ENCODE measurements at regions not wholly inside any gene's neighbourhood (a gene's known extent, or its start where the extent isn't known, plus 50 kb on each side); places are given as distances from the start of the nearest gene placed in this dataset.

- H3K36me3 Mint-ChIP-seq (ENCODE audit: low read depth, unreplicated experiment), result no peaks in the 10 kb centered on the region
- no peak overlapping the region for H3K4me3 Mint-ChIP-seq (ENCODE audit: unreplicated experiment)
- DNase-seq (ENCODE audit: low read depth), result peak; percentile 48
- H3K9me3 Mint-ChIP-seq (ENCODE audit: unreplicated experiment), result no peaks in the 10 kb centered on the region
- Histone ChIP-seq H3K36me3 (ENCODE audit: insufficient read depth, low read length) (no peaks in the 10 kb centered on the region), H2AFZ (ENCODE audit: low read depth, low read length) (no peak overlapping the region), H3K27me3 (ENCODE audit: insufficient read depth, low read length) (no peaks in the 10 kb centered on the region), H3K4me1 (ENCODE audit: insufficient read depth, low read length) (no peaks in the 10 kb centered on the region), H3K9ac (ENCODE audit: low read length) (no peak overlapping the region), H3K27ac (ENCODE audit: low read depth, low read length) (no peak overlapping the region), H3K79me2 (ENCODE audit: insufficient read depth, low read length) (no peaks in the 10 kb centered on the region), H4K20me1 (ENCODE audit: insufficient read depth, low read length) (no peaks in the 10 kb centered on the region), H3K4me3 (ENCODE audit: insufficient read depth, low read depth, low read length) (no peak overlapping the region), H3K9me3 (ENCODE audit: insufficient read depth, low read depth, low read length) (no peaks in the 10 kb centered on the region), H3K4me2 (ENCODE audit: low read length) (no peak overlapping the region)
- TF ChIP-seq CTCF (IDR thresholded peaks at IDR 0.05; ENCODE audit: insufficient read depth, low read depth, low read length) (no peak), EZH2 (IDR thresholded peaks at IDR 0.05; ENCODE audit: insufficient read depth, low read length) (no peak)
- FAIRE-seq, result no peak
- H3K4me1 Mint-ChIP-seq (ENCODE audit: low read depth, unreplicated experiment), result no peaks in the 10 kb centered on the region
- H3K27ac Mint-ChIP-seq (ENCODE audit: unreplicated experiment), result no peak overlapping the region
- H3K27me3 Mint-ChIP-seq (ENCODE audit: low read depth, unreplicated experiment), result no peaks in the 10 kb centered on the region
These were observed 624.4 kb upstream of the ARGLU1 start for GRCh38 chr13:107192289-107192688.

GRCh38 chr13:107190065-107190464 is 622.1 kb upstream of the ARGLU1 start:
- H3K79me2 ChIP-seq (ENCODE audit: insufficient read depth, low read length), result no peaks in the 10 kb centered on the region
- no peak overlapping the region for H3K4me3 ChIP-seq (ENCODE audit: insufficient read depth, low read depth, low read length)
- Mint-ChIP-seq H3K9me3 (ENCODE audit: unreplicated experiment) (no peaks in the 10 kb centered on the region), H3K4me3 (ENCODE audit: unreplicated experiment) (no peak overlapping the region), H3K27ac (ENCODE audit: unreplicated experiment) (no peak overlapping the region), H3K27me3 (ENCODE audit: low read depth, unreplicated experiment) (no peaks in the 10 kb centered on the region), H3K36me3 (ENCODE audit: low read depth, unreplicated experiment) (peaks cover 2% of the 10 kb centered on the region), H3K4me1 (ENCODE audit: low read depth, unreplicated experiment) (peaks cover 9% of the 10 kb centered on the region)
- TF ChIP-seq EZH2 (IDR thresholded peaks at IDR 0.05; ENCODE audit: insufficient read depth, low read length), result no peak
- TF ChIP-seq CTCF (IDR thresholded peaks at IDR 0.05; ENCODE audit: insufficient read depth, low read depth, low read length), result no peak
- no peak for DNase-seq (ENCODE audit: low read depth)
- no peaks in the 10 kb centered on the region for H3K27me3 ChIP-seq (ENCODE audit: insufficient read depth, low read length)
- H3K9me3 ChIP-seq (ENCODE audit: insufficient read depth, low read depth, low read length), result no peaks in the 10 kb centered on the region
- H3K9ac ChIP-seq (ENCODE audit: low read length), result no peak overlapping the region
- no peak overlapping the region for H3K4me2 ChIP-seq (ENCODE audit: low read length)
- no peak overlapping the region for H3K27ac ChIP-seq (ENCODE audit: low read depth, low read length)
- no peak overlapping the region for H2AFZ ChIP-seq (ENCODE audit: low read depth, low read length)
- H3K4me1 ChIP-seq (ENCODE audit: insufficient read depth, low read length), result no peaks in the 10 kb centered on the region
- FAIRE-seq, result no peak
- no peaks in the 10 kb centered on the region for H3K36me3 ChIP-seq (ENCODE audit: insufficient read depth, low read length)
- H4K20me1 ChIP-seq (ENCODE audit: insufficient read depth, low read length), result no peaks in the 10 kb centered on the region

GRCh38 chr13:107185889-107186288 is 618.0 kb upstream of the ARGLU1 start:
- peaks cover 2% of the 10 kb centered on the region for H3K36me3 Mint-ChIP-seq (ENCODE audit: low read depth, unreplicated experiment)
- Histone ChIP-seq H3K4me3 (ENCODE audit: insufficient read depth, low read depth, low read length) (no peak overlapping the region), H2AFZ (ENCODE audit: low read depth, low read length) (peak overlapping the region; percentile 3), H3K4me2 (ENCODE audit: low read length) (peak overlapping the region; percentile 25), H3K9ac (ENCODE audit: low read length) (no peak overlapping the region), H3K4me1 (ENCODE audit: insufficient read depth, low read length) (no peaks in the 10 kb centered on the region), H3K27ac (ENCODE audit: low read depth, low read length) (no peak overlapping the region), H3K9me3 (ENCODE audit: insufficient read depth, low read depth, low read length) (no peaks in the 10 kb centered on the region), H3K27me3 (ENCODE audit: insufficient read depth, low read length) (no peaks in the 10 kb centered on the region), H3K79me2 (ENCODE audit: insufficient read depth, low read length) (no peaks in the 10 kb centered on the region), H4K20me1 (ENCODE audit: insufficient read depth, low read length) (no peaks in the 10 kb centered on the region), H3K36me3 (ENCODE audit: insufficient read depth, low read length) (no peaks in the 10 kb centered on the region)
- DNase-seq (ENCODE audit: low read depth), result peak; percentile 49
- TF ChIP-seq CTCF (IDR thresholded peaks at IDR 0.05; ENCODE audit: insufficient read depth, low read depth, low read length) (no peak), EZH2 (IDR thresholded peaks at IDR 0.05; ENCODE audit: insufficient read depth, low read length) (no peak)
- H3K27me3 Mint-ChIP-seq (ENCODE audit: low read depth, unreplicated experiment), result no peaks in the 10 kb centered on the region
- H3K9me3 Mint-ChIP-seq (ENCODE audit: unreplicated experiment), result peaks cover 6% of the 10 kb centered on the region
- H3K4me1 Mint-ChIP-seq (ENCODE audit: low read depth, unreplicated experiment), result peaks cover 13% of the 10 kb centered on the region
- peak overlapping the region; percentile 58 for H3K27ac Mint-ChIP-seq (ENCODE audit: unreplicated experiment)
- no peak overlapping the region for H3K4me3 Mint-ChIP-seq (ENCODE audit: unreplicated experiment)
- no peak for FAIRE-seq

All from astrocyte (in vitro differentiated cells and primary cell).